ENCODE measurements at regions not wholly inside any gene's neighbourhood (a gene's known extent, or its start where the extent isn't known, plus 50 kb on each side); places are given as distances from the start of the nearest gene placed in this dataset.

DNA sequence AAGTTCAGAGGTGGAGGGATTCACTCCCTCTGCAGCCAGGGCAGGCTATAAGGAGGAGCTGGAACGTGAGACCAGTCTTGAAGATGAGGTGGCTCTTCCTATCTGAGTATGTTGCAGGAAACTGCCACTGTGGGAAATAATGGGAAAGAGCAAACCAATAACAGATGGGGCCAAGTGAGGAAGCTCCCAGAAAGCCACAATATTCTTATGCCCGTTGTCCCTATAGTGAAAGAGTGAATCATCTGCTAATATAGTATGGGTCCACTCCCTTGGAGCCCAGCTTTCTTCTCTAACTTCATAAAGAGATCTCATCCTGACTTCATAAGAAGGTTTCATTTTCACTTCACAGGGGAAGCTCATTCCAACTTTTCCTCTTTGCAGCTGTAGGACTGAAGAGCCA, 206.4 kb downstream of the BLID start:
- ChIA-PET CTCF (ENCODE audit: low intra/inter-chr PET ratio, low total read pairs) (no interaction called here), POLR2A (no interaction called here)
- Histone ChIP-seq H3K36me3 (replicated peaks in 1 of 2; ENCODE audit: control insufficient read depth in 1 of 2, insufficient read depth in 2 of 2, low read length in 2 of 2) (no peaks in the 10 kb centered on the region), H2AFZ (ENCODE audit: low read length) (no peak overlapping the region), H3K27ac (ENCODE audit: extremely low read length, insufficient read depth, low read length) (no peak overlapping the region), H3K79me2 (ENCODE audit: insufficient read depth, low read length) (no peaks in the 10 kb centered on the region), H3K4me1 (ENCODE audit: insufficient read depth, low read length) (peaks cover 6% of the 10 kb centered on the region), H3K9ac (ENCODE audit: insufficient read depth, low read depth, low read length) (no peak overlapping the region), H3K4me3 (replicated peaks in 1 of 3; ENCODE audit: insufficient read depth in 1 of 3, low read depth in 2 of 3, low read length in 3 of 3) (no peak overlapping the region), H3K27me3 (ENCODE audit: control insufficient read depth in 1 of 2, insufficient read depth in 2 of 2, low read length in 2 of 2) (peaks cover 2 to 5% of the 10 kb centered on the region in 2 experiments; a peak in 1 of 5 replicates), H3K4me2 (ENCODE audit: low read depth, low read length) (no peak overlapping the region), H3K9me3 (ENCODE audit: low read length) (no peaks in the 10 kb centered on the region), H4K20me1 (ENCODE audit: insufficient read depth, low read length) (no peaks in the 10 kb centered on the region)
- ATAC-seq (no peak), DNase-seq (ENCODE audit: low spot score) (no peak), FAIRE-seq (no peak)
- no peak for TF ChIP-seq TP53 (CRISPR knock-in tag; conservative IDR thresholded peaks at IDR 0.05)
- TF ChIP-seq, protein P1, sequence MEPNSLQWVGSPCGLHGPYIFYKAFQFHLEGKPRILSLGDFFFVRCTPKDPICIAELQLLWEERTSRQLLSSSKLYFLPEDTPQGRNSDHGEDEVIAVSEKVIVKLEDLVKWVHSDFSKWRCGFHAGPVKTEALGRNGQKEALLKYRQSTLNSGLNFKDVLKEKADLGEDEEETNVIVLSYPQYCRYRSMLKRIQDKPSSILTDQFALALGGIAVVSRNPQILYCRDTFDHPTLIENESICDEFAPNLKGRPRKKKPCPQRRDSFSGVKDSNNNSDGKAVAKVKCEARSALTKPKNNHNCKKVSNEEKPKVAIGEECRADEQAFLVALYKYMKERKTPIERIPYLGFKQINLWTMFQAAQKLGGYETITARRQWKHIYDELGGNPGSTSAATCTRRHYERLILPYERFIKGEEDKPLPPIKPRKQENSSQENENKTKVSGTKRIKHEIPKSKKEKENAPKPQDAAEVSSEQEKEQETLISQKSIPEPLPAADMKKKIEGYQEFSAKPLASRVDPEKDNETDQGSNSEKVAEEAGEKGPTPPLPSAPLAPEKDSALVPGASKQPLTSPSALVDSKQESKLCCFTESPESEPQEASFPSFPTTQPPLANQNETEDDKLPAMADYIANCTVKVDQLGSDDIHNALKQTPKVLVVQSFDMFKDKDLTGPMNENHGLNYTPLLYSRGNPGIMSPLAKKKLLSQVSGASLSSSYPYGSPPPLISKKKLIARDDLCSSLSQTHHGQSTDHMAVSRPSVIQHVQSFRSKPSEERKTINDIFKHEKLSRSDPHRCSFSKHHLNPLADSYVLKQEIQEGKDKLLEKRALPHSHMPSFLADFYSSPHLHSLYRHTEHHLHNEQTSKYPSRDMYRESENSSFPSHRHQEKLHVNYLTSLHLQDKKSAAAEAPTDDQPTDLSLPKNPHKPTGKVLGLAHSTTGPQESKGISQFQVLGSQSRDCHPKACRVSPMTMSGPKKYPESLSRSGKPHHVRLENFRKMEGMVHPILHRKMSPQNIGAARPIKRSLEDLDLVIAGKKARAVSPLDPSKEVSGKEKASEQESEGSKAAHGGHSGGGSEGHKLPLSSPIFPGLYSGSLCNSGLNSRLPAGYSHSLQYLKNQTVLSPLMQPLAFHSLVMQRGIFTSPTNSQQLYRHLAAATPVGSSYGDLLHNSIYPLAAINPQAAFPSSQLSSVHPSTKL (CRISPR knock-in tag; IDR thresholded peaks at IDR 0.05) = no peak
- in situ Hi-C loops (cut with HindIII; ENCODE audit: extremely low pct_ligation_motif_present, low pct_unique_long_range_greater_than_20kb) (no loop called here), intact Hi-C loops (cut with micrococcal nuclease; ENCODE audit: unreplicated experiment) (no loop called here)
- WGBS (ENCODE audit: low lambda C conversion rate) = 46% methylated on average over 2 of the region's 2 CpGs
- no TSS peak for BruUV-seq (replicated peaks)

GRCh38 chr11:121907379-121907778, 208.6 kb downstream of the BLID start:
- DNase-seq (ENCODE audit: low spot score) = no peak
- ChIA-PET CTCF (ENCODE audit: low intra/inter-chr PET ratio, low total read pairs) (no interaction called here), POLR2A (no interaction called here)
- no peak for ATAC-seq
- no peaks in the 10 kb centered on the region for H4K20me1 ChIP-seq (ENCODE audit: insufficient read depth, low read length)
- H3K9ac ChIP-seq (ENCODE audit: insufficient read depth, low read depth, low read length) = no peak overlapping the region
- WGBS (ENCODE audit: low lambda C conversion rate) = 81% methylated on average over 2 of the region's 2 CpGs
- no peak overlapping the region for H2AFZ ChIP-seq (ENCODE audit: low read length)
- no peak for FAIRE-seq
- H3K36me3 ChIP-seq (replicated peaks in 1 of 2; ENCODE audit: control insufficient read depth in 1 of 2, insufficient read depth in 2 of 2, low read length in 2 of 2) = no peaks in the 10 kb centered on the region
- no peak overlapping the region for H3K27ac ChIP-seq (ENCODE audit: extremely low read length, insufficient read depth, low read length)
- H3K9me3 ChIP-seq (ENCODE audit: low read length) = no peaks in the 10 kb centered on the region
- in situ Hi-C loops (cut with HindIII; ENCODE audit: extremely low pct_ligation_motif_present, low pct_unique_long_range_greater_than_20kb) = no loop called here
- H3K4me3 ChIP-seq (replicated peaks in 1 of 3; ENCODE audit: insufficient read depth in 1 of 3, low read depth in 2 of 3, low read length in 3 of 3) = no peak overlapping the region
- H3K27me3 ChIP-seq (ENCODE audit: control insufficient read depth in 1 of 2, insufficient read depth in 2 of 2, low read length in 2 of 2) = peaks cover 2 to 5% of the 10 kb centered on the region in 2 experiments; a peak in 1 of 5 replicates
- H3K4me1 ChIP-seq (ENCODE audit: insufficient read depth, low read length) = no peaks in the 10 kb centered on the region
- H3K79me2 ChIP-seq (ENCODE audit: insufficient read depth, low read length) = no peaks in the 10 kb centered on the region
- intact Hi-C loops (cut with micrococcal nuclease; ENCODE audit: unreplicated experiment) = no loop called here
- H3K4me2 ChIP-seq (ENCODE audit: low read depth, low read length) = no peak overlapping the region
- BruUV-seq (replicated peaks) = no TSS peak
- TF ChIP-seq MEIS1 (CRISPR knock-in tag; IDR thresholded peaks at IDR 0.05; ENCODE audit: borderline replicate concordance) (no peak), AGO2 (optimal IDR thresholded peaks at IDR 0.05; ENCODE audit: low read depth, low read length) (no peak), ZNF331 (CRISPR knock-in tag; IDR thresholded peaks at IDR 0.05) (no peak), ZNF629 (CRISPR knock-in tag; conservative IDR thresholded peaks at IDR 0.05) (no peak), ATF1 (CRISPR knock-in tag; IDR thresholded peaks at IDR 0.05) (no peak), KLF15 (CRISPR knock-in tag; IDR thresholded peaks at IDR 0.05; ENCODE audit: borderline replicate concordance) (no peak), ZBTB26 (CRISPR knock-in tag; IDR thresholded peaks at IDR 0.05; ENCODE audit: borderline replicate concordance) (no peak), MBNL3 (CRISPR knock-in tag; conservative IDR thresholded peaks at IDR 0.05) (no peak), EED (CRISPR knock-in tag; IDR thresholded peaks at IDR 0.05) (no peak), ZFP37 (CRISPR knock-in tag; IDR thresholded peaks at IDR 0.05; ENCODE audit: borderline replicate concordance) (no peak), MYNN (CRISPR knock-in tag; IDR thresholded peaks at IDR 0.05; ENCODE audit: low read depth) (no peak)

All from HepG2 (cell line).